ENCODE measurements at regions not wholly inside any gene's neighbourhood (a gene's known extent, or its start where the extent isn't known, plus 50 kb on each side); places are given as distances from the start of the nearest gene placed in this dataset.

GRCh38 chr10:33986016-33986415 lies 651.5 kb upstream of the NRP1 start:
- no peak for TF ChIP-seq CTCF (conservative IDR thresholded peaks at IDR 0.05; ENCODE audit: low read length)
- TF ChIP-seq EZH2phosphoT487 (IDR thresholded peaks at IDR 0.05; ENCODE audit: borderline replicate concordance), result no peak
